GM18502 (cell line): ENCODE measurements at regions not wholly inside any gene's neighbourhood (a gene's known extent, or its start where the extent isn't known, plus 50 kb on each side); places are given as distances from the start of the nearest gene placed in this dataset.
A peak's percentile ranks its signal among the peaks of the same experiment; 100 is the strongest.
"Not testable (repeated sequence)": the region's sequence is repeated elsewhere in the genome, so short reads cannot be mapped to it uniquely, and the experiment has no call there.

Experiments
- ATAC-seq: cut with Tn5 transposase; IDR thresholded peaks from one replicate; pipeline ENCODE4 v1.9.1; 2021; ENCODE audit warnings: mild to moderate bottlenecking; ENCODE audit not compliant: unreplicated experiment, poor library complexity

DNA sequence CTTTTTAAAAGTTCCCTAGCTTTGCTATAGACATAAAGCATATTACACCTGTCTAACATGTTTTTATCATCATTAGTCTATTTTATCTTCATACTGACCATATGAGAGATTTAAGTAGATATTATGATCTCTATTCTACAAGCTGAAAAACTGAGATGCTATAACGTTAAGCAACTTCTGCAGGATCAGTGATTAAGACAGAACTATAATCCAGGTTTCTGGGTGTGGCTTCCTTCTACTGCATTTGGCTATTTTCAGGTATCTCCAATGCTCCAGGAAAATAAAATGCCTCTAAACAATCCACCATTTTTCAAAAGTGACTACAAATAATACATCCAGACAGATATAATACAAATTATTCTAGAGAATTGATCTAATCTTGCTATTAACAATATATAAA, 53.4 kb downstream of the RGS2 start:
- no peak for ATAC-seq

DNA sequence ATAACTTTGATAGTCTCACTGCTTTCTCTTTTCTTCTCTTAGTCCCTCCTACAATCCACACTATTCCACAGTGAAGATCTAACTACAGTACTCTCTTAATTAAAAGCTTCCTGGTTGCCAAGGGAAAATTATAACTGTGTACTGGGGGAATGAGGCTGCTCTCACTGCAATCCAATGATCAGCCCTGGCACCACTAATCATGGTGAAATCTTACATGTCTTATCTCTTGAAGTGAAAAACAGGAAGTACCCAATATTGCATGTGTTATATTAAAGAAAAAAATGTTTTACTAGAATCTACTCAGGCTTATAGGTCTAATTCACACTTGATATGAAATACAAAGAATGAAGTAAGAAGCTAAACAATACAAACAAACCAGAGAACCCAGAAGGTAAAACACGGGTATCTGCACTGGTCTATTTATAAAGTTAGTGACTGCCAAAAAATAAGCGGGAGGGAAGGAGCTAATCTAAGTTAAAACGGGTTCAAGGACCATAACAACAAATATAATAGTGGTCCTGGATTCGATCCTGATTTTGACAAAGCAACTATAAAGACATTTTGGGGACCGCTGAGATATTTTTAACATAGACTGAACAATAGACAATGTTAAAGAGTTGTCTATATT, 57.5 kb downstream of the RGS2 start:
- no peak for ATAC-seq

DNA sequence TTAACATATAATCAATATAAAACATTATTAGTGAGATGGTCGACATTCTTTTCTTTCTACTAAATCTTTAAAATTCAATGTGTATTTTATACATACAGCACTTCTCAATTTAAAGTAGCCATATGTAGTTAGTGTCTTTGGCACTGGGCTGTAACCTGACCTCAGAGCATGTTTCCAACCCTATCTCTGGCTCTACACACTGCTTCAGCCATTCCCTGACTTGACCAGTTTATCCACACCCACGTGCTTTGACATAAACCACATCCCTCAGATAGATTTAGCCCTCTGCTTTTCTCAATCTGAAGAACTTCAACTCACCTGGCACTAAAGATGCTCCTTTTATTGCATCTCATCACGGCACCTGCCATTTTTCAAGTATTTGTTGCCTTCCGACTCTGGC, 58.3 kb downstream of the RGS2 start:
- no peak for ATAC-seq

DNA sequence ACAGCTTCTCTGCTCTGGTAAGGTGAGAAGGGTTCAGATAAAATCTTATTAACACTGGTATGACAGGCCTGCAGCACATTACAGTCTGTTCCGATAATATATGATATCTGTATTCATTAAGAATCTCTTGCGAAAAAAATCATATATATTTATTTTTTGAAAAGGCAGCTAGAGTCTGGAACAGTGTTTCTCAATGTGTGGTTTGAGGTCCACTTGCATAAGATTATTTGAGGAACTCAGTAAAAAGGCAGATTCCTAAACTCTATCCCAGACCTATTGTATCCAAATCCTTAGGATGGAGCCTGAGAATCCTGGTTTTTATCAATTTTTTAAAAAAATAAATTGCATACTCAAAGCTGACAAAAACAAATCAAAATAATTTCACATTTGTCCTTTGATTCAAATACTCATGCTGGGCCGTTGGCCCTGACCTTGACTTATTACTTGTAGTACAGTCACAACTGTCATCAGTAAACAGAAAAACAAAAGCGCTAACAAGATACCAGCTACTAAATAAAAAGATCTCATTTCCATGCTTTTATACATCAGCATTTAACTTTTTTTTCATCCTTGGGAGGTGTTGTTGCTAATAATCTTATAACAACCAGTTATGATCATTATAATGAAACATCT, 60.6 kb downstream of the RGS2 start:
- ATAC-seq, result no peak

GRCh38 chr1:192872010-192872409, 63.2 kb downstream of the RGS2 start:
- ATAC-seq, result no peak

DNA sequence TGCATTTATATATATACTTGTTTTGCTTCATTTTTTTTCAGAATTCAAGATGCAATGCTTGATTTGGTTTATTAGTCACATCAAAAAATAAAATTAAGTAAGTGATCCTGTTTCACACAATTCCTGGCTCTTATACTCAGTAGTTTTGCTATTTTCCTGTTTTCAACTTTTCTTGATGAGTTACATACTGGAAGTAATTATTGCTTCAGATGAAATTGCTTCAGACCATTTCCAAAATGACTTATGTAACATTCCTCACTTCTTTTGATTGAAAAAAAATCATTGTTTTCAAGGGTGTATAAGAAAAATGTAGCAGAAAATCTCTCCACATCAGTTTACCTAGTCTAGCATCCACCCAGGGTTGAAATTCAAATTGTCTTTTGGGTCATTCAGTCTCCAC, 65.0 kb downstream of the RGS2 start:
- ATAC-seq, result no peak

DNA sequence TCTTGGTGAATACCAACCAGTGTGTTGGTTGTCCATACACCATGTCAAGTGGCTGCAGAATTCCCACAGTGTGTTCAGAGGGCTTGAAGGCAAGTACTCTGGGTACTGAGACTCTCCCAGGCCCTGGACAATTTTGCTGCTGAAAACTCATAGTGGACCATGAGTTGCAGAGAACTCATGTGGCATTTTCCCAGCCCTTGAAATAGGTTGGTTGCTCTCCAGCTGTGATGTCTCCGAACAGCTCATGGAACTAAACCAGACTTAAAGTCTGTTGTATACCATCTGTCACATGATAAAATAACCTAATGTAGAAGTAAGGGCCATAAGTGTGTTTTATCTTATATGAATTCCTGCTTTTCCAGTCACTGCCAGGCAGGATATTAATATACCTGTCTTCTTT, 67.8 kb downstream of the RGS2 start:
- no peak for ATAC-seq

- ATAC-seq, result peak; percentile 58
These were observed 68.5 kb downstream of the RGS2 start for GRCh38 chr1:192877283-192877886.

- no peak for ATAC-seq
These were observed 69.4 kb downstream of the RGS2 start for GRCh38 chr1:192878249-192878648.

DNA sequence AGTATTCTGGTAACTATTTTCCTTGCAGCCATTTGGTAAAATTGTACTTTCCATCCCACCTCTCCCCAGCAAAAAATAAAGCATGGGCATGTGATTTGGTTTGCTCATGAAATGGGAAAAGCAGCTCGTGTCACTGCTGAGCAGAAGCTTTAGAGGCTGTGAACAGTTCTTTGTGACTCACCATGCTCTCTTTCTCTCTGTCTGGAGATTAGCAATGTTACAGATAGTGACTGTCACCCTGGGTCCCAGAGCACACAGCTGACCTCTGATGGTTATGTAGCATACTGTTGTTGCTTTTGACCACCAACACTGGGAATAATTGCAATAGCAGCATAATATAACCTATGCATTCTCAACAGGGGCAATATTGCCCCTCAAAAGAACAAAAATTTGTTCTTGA, 70.6 kb downstream of the RGS2 start:
- ATAC-seq, result no peak

DNA sequence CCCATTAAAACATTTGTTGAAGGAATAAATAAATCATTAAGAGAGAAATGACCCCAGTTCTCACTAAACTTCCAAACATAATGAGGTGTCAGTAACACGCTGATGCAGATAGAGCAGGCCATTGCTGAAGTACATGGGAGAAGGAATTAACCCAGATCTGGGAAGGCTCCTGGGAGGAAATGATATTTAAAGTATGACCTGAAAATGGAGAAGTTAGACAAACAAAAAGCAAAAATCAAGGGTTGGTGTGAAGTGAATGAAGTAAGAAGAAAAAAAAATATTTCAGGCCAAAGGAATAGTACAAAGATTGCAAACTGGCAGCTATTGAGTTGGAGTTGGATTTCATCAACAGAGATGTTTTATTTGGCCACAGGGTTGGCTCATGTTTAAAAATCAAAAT, 71.4 kb downstream of the RGS2 start:
- ATAC-seq, result no peak

DNA sequence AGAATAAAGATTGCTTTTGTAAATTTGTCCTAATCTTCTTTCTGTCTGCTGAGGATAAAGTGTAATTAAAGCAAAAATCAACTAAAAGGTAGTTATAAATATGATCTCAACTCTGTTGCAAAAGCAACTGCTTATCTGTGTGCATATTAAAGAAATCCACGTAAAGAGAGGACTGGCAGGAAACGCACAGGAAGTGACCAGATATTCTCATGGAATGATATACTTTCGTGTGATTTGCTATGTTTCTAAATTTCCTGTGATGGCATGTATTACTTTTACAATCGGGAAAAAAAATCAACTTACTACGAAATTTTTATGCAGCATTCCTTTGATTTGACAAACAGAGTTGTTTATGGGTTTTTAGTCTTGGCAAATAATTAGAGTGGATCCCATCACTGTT, 75.4 kb downstream of the RGS2 start:
- ATAC-seq, result no peak

DNA sequence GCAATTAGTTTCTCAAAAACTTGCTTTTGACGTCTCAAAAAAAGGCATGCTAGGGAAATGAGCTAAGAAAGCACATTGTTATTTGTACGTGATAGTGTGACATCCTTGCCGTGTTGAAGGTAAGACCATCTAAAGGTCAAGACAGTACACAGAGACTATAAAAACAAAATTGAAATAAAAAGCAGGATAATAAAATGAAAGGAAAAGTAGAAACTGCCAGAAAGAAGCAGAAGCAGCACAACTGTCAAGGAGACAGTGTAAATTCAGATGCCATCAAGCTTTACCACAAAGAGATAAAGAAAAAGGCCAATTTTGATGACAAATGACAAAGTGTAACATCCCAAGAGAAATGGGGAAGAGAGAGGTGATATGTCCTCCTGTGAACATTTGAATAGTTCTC, 76.5 kb downstream of the RGS2 start:
- not testable (repeated sequence) for ATAC-seq

GRCh38 chr1:192887426-192887825, 78.6 kb downstream of the RGS2 start:
- ATAC-seq, result no peak

GRCh38 chr1:192888574-192888973, 79.7 kb downstream of the RGS2 start:
- no peak for ATAC-seq

GRCh38 chr1:192889082-192889481, 80.2 kb downstream of the RGS2 start:
- ATAC-seq, result no peak

DNA sequence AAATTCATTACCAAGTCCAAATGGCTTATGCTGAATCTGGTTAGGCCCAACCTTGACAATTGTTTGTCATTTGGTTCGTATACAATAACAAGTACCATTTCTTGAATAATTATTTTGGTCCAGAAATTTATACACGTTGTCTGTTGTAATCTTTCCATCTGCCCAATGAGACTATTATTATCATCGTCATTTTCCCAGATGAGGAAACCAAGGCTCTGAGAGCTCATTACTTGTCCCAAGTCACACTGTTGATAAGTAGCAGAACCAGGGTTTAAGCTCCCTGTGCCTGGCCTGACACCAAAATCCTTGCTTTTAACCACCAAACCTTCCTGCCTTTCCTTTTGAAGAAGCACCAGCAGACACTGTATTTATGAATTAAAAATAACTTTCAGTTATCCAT, 81.3 kb downstream of the RGS2 start:
- ATAC-seq, result no peak

- no peak for ATAC-seq
These were observed 84.1 kb downstream of the RGS2 start for GRCh38 chr1:192892934-192893333.

DNA sequence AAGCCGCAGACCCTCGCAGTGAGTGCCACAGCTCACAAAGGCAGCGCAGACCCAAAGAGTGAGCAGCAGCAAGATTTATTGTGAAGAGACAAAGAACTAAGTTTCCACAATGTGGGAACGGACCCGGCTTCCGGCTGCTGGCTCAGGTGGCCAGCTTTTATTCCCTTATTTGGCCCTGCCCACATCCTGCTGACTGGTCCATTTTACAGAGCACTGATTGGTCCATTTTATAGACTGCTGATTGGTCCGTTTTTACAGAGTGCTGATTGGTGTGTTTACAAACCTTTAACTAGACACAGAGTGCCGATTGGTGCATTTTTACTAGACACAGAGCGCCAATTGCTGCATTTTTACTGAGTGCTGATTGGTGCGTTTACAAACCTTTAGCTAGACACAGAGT, 86.6 kb downstream of the RGS2 start:
- not testable (repeated sequence) for ATAC-seq

DNA sequence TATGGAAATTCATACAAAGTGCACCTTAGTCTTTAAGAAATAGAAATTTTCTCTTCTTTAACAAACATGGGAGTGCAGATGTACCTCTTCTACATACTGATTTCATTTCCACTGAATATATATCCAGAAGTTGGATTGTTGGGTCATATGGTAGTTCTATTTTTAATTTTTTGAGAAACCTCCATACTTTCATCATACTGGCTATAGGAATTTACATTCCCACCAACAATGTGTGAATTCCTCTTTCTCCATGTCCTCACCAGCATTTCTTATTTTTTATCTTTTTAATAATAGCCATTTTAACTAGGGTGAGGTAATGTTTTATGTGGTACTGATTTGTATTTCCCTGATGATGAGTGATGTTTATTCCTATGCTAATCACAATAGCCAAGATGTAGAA, 87.5 kb downstream of the RGS2 start:
- ATAC-seq, result no peak

GRCh38 chr1:192901500-192901899, 92.7 kb downstream of the RGS2 start:
- ATAC-seq, result no peak

- no peak for ATAC-seq
These were observed 94.3 kb downstream of the RGS2 start for GRCh38 chr1:192903142-192903541.
